ENCODE measurements at regions not wholly inside any gene's neighbourhood (a gene's known extent, or its start where the extent isn't known, plus 50 kb on each side); places are given as distances from the start of the nearest gene placed in this dataset.
"Not testable (repeated sequence)": the region's sequence is repeated elsewhere in the genome, so short reads cannot be mapped to it uniquely, and the experiment has no call there.

DNA sequence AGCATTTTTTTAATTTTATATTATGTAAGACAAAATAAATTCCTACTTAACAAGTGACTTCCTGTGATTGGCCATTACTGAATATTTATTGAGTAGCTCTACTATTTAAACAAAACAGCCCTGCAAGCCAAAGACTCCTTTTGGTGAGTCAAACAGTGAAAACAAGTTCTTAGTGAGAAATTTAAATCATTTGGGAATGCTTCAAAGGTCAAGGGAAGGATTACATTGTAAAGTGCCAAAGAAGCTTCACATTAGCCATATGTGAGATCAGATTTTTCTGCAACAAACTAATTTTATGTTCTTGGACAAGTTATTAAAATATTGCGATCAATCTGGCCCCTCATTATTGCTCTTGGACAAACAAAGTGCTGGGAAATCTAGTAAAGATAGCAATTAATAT is 795.4 kb upstream of the MGAT4C start:
- no peak for DNase-seq

DNA sequence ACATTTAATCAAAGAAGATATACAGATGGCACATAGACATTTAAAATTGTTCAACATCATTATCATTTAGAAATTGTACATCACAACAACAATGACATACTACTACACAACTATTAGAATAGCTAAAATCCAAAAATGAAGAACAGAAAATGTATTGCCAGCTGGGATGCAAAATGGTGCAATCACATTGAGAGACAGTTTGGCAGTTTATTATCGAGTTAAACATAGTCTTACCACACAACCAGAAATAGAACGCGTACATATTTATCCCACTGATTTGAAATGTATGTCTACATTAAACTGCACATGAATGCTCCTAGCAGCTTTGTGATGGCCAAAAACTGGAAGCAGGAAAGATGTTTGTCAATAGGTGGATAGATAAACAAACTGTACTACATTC is 791.5 kb upstream of the MGAT4C start:
- DNase-seq: no peak

DNA sequence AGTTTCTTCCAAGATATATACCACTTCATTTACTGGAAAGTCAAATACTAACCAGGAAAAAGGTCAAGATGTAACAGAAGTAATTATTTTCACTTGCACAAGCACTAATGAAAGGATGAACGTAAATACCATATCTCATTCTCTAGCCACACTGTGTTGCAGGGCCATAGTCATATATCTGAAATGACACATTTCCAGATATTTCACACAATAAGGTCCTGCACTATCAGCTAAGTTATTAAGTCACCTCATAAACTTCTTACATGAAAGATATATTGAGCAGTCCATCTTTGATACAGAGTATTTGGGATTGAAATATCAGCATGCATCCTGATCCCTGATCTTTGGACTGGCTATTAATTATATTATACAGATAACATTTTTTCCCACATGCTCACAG is 783.3 kb upstream of the MGAT4C start:
- DNase-seq: no peak

DNA sequence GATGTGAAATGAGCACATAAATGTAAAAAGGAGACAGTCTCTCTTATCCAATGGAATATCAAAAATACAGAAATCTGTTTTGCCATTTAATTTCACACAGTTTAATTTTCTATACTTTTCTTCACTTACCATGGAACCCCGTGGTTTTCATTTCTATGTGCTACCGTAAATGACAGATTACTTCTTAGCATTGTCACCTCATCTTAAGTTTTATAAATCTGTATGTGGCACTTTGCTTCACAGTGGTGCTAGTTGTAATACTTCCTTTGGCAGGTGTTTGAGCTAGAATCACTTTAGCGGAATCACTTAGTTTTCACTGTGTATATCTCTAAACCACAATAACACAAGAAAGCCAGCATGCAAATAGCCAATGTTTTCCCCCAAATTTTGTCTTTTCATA is 781.9 kb upstream of the MGAT4C start:
- no peak for DNase-seq

DNA sequence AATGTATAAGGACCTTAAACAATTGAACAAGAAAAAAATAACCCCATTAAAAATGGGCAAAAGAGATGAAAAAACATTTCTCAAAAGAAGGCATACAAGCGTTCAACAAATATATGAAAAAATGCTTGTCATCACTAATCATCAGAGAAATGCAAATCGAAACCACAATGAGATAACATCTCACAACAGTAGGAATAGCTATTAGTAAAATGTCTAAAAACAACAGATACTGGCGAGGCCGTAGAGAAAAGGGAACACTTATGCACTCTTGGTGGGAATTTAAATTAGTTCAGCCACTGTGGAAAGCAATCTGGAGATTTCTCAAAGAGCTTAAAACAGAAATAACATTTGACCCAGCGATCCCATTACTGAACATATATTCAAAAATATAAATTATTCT is 769.8 kb upstream of the MGAT4C start:
- no peak for DNase-seq

DNA sequence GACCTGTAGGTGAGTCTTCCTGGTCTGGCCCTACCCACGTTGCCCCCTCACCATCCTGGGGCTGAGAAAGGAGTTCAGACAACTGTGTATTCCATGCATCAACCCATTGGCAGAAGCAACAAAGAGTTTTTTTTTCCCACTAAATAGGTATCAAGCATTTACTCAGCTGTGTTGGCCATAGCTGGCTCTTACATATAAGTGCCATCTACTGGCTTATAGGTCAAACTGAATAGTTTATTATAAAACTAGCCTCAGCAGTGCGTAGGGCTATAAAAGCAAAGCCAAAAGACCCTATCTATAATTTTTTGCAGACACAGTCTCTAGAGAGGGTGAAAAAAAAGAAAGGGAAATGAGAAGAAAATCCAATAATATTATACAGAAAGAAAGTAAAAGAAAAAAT is 765.2 kb upstream of the MGAT4C start:
- no peak for DNase-seq

DNA sequence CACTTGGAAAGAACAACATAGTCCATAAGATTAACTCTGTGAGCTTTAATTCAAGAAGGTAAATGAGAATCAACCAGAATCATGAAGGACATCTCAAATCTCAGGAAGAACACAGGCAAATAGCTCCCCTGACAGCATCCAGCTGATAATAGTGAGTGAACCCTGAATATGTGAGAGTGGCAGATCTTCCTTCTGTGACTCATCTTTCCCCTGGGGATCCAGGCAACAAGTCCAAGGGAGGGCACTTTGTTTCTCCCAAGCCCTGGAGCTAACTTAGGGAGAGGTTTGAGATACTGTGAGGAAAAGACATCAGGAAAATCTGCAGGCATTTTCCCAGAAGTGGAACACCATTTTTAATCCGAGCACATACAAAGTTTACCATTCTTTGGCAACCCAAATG is 763.9 kb upstream of the MGAT4C start:
- DNase-seq: no peak

DNA sequence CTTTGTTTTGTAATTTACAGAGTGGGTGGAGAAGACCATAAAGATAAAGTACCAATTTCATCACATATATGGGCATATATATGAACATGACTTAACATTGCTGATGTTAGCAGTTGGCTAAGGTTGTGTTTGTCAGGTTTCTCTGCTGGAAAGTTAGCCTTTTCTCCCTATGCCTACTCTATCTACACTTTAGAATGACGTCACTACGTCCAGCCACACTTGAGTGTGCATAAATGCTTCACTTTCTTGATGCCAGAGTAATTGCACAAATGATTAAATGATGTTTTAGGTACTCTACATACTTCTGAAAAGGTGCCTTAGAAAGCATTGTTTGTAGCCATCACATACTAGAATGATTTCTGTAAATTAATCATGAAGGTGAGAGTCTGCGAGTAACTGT is 759.2 kb upstream of the MGAT4C start:
- no peak for DNase-seq

DNA sequence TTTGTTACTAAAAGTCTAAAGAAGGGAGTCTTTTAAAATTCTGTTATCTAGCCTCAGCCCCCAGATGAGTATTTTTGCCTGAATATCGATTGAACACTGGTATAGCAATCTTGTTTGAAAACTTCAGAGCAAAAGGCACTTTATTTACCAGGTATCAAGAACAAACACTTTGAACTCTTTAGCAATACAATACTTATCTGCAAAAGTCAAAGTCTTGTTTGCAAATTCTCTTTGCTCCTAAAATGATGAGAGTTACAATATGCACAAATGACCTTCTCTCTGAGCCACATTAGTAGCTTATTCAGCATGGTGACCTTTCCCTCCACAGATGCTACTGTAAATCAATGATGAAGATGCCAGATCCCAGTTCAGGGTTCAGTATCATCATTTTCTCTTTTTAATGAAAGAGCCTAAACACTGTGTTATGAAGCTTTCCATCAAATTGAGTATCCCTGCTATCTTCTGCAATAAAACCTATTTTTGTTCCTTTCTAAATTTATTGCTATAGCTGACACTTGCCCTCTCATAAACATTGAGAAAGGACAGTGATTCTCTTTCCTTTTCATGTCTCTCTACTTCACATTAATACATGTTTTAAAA is 752.7 kb upstream of the MGAT4C start:
- no peak for DNase-seq

DNA sequence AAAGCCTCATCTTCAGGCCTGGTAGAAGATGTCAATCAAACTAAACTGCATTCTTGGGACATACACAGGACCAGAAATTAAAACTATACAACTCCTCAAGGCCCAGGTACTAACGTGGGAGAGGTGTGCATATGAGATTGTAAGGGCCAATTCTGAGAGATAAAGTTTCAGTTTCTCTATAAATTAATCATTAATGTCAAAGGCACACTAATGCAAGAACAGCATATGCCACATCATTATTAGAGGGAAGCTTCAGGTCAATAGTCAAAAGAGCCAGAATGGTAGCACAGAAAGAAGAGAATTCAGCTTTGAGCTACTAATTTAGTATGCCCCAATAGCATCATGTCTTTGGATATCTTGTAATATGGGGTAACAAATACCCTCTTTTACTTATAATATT is 744.9 kb upstream of the MGAT4C start:
- no peak for DNase-seq

DNA sequence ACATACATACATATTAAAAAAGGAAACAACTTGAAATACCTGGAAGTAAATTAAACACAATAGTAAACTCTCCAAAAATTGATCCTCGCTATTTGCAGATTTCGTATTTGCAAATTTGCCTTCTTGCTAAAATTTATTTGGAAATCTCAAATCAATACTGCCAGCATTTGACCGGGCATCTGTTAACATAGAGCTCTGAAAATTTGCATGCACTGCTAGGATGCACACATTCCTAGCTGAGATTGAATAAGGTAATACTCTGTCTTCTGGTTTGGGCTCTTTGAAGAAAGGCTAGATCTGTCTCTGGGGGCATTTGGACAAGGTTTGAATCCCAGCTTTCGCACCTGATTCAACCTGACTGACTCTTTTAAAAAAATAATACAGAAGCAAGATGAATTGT is 729.1 kb upstream of the MGAT4C start:
- no peak for DNase-seq

DNA sequence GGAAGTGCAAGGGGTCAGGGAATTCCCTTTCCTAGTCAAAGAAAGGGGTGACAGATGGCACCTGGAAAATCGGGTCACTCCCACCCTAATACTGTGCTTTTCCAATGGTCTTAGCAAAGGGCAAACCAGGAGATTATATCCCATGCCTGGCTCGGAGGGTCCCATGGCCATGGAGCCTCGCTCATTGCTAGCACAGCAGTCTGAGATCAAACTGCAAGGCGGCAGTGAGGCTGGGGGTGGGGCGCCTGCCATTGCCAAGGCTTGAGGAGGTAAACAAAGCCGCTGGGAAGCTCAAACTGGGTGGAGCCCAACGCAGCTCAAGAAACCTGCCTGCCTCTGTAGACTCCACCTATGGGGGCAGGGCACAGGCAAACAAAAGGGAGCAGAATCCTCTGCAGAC is 714.4 kb upstream of the MGAT4C start:
- DNase-seq: not testable (repeated sequence)

DNA sequence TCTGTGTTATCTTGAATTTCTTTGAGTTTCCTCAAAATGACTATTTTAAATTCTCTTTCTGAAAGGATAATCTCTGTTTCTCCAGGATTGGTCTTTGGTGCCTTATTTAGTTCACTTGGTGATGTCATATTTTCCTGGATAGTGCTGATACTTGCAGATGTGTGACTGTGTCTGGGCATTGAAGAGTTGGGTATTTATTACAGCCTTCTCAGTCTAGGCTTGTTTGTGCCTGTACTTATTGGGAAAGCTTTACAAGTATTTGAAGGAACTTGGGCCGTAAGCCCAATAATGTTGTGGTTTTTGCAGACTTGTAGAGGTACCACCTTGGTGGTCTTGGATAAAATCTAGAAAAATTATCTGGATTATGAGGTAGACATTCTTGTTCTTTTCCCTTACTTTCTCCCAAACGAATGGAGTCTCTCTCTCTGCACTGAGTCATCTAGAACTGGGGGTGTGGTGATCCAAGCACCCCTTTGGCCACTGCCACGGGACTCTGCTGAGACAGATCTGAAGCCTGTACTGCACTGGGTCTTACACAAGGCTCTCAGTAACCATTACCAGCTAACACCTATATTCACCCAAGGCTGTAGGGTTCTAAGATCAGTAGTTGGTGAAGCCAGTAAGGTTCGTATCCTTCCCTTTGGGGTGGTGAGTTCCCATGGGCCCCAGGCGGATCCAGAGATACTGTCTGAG is 703.7 kb upstream of the MGAT4C start:
- no peak for DNase-seq

DNA sequence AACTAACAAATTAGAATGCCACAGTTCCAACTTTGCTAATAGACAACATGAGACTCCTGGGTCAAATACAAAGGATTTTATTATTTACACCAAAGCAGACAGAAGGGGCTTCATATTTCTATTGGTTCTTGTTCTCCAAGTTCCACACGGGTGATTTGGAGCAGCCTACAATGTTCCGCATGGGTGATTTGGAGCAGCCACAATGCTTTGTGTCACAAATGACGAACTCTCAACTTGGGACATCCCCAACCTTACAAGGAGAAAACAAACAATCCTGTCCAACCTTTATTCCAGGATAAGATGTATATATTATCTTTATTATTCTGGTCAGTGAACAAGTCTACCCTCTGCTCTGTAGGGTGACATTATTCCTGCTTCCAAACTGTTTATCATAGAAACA is 694.3 kb upstream of the MGAT4C start:
- no peak for DNase-seq

DNA sequence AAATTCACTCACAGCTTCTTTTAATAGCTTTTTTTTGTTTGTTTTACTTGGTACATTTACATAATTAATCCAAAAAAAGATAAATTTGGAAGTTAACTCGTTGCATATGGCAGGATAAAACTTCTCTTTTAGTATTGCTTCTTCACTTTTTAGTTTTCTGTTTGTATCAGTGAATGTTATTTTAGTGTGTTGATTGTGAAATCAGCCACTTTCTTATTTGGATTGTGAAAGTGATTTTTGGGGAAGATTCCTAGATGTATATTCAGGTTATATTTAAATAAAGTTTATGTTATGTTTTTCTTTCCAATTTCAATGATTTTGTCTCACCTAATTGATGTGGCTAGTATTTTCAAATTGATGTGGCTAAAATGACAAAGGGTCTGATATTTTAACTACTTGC is 693.9 kb upstream of the MGAT4C start:
- no peak for DNase-seq

DNA sequence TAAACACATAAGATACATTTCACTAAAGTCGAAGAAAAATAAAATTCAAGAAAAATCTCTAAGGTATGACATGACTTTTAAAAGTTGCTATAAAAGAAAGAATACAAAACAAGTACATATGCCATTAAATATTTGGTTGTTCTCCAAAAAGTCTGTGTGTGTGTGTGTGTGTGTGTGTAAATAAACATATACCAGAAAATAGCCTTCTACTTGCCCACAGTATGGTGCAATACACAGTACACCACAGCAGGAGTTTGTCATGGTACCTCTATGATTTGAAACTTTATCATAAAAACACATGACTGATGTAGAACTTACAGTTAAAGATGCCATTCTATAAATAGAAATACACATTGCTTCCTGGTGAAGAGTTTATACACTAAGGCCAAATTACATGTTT is 692.7 kb upstream of the MGAT4C start:
- no peak for DNase-seq

DNA sequence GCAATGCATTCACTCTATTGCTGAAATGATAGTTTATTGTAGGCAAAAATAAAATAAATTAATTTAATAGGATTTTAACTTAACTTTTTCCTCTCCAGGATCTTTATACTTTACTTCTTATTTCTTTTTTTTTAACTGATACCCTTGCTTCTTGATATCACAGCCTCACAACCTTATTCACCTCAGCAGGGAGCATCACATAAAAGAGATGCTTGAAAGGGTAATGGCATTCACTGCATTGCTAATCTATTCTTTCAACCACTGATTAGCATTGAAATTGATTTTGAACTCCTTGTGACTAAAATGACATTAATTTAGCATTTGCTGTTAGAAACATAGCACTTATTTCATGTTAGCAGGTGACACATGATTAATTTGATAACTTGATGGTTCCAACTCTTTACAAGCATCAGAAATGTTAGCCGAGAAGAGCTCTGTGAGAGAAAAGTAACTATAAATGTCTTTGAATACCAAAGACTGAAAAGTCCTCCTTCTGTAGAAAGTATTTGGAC is 689.5 kb upstream of the MGAT4C start:
- no peak for DNase-seq

DNA sequence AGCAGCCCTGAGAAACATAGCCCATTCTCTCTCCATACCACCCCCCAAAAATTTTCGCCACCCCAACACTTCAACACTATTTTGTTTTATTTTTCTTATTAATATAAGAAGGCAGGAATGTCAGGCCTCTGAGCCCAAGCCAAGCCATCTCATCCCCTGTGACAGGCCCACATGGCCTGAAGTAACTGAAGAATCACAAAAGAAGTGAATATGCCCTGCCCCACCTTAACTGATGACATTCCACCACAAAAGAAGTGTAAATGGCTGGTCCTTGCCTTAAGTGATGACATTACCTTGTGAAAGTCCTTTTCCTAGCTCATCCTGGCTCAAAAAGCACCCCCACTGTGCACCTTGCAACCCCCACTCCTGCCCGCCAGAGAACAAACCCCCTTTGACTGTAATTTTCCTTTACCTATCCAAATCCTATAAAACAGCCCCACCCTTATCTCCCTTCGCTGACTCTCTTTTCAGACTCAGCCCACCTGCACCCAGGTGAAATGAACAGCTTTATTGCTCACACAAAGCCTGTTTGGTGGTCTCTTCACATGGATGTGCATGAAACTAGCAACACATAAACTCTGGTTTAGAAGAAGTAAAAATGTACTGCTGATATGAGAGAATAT is 688.1 kb upstream of the MGAT4C start:
- not testable (repeated sequence) for DNase-seq

DNA sequence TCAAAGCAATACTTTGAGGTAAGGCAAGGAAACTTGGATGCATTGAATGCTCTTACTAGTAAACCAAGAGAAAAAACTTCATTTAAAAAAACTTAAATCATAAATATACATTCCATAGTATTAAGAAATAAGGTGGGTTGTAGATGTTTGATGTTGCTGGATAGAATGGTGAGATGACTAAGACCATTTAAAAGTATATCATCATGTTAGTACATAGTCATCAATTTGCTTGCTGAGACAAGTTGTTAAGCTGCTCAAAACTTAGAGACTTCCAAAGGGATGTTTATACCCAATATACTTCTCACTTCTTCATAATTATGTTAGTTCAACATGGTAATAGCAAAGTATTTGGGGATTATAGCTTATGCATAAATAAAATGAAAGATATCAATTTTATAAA is 675.5 kb upstream of the MGAT4C start:
- DNase-seq: no peak

DNA sequence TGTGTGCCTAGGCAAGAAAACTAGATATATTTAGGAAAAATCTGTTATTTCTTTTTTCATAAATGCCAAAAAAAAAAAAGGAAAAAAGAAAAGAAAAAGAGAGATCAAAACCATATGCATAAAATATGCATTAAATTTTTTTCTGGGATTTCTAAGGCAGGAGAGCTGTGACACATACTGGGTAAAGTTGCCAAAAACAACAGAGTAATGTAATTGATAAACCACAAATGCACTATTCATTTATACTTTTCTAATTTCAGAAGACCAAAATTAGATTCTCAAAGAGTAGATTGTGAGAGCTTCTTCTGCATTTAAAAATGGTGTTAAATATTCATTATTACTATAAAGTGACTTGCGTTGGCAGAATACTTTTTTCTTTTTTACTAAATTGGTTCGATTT is 673.8 kb upstream of the MGAT4C start:
- no peak for DNase-seq

DNA sequence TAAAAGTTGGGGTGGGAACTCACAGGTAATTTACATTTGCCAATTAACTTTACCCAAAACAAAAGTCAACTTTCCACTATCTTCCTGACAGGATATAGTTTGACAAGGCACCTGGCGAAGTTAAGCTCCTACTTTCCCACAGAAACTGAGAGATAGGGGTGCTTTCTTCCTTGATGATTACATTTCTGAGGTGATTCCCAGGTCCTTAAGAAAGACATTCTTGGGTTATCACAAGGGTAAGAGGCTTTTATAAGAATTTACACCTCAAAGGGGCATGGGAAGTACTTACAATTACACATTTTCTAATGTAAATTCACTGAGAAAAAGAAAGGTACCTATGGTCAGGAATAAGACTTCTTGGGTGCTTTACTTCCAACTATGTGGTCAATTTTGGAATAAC is 660.9 kb upstream of the MGAT4C start:
- DNase-seq: no peak

DNA sequence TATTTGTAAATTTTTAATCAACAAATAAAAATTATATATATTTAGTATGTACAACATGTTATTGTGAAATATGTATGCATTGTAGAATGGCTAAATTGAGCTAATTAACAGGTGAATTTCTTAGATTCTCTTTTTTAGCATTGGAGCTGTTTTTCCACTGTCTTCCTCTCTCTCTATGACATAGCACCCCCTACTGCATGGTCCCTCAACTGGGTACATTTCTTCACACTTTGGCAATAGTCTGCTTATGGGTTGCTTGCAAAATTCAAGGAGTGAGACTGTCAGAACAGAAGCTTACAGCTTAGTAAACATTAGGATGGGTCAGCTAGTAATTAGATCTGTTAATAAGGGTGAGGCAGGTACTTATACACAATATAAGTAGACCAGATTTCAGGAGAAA is 658.5 kb upstream of the MGAT4C start:
- DNase-seq: no peak

DNA sequence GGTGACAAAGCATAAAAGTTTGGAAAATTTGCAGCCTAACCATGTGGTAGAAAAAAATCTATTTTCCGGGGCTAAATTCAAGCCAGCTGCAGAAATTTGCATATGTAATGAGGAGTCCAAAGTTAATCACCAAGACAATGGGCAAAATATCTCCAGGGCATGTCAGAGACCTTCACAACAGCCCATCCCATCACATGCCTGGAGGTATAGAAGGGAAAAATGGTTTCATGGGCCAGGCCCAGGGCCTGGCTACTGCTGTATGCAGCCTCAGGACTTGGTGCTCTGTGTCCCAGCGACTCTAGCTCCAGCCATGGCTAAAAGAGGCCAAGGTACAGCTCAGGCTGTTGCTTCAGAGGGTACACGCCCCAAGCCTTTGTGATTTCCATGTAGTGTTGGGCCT is 655.8 kb upstream of the MGAT4C start:
- DNase-seq: no peak

DNA sequence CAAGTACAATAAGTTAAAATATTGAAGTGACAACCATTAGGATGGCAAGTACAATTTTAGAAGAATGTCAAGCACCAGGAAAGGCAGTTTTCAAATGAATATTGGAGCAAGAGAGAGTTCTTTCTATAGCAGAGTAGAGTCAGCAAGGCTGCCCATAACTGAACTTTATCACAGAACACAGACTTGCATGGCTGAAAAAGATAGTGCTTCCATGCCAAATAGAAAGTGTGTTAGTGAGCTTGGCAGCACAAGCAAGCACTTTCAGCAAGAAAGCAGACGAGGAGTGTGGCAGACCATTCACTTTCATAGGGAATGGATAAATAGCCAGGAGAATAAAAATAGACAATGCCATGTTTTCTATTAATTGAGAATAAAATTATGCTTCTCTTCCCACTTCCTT is 647.0 kb upstream of the MGAT4C start:
- DNase-seq: no peak

DNA sequence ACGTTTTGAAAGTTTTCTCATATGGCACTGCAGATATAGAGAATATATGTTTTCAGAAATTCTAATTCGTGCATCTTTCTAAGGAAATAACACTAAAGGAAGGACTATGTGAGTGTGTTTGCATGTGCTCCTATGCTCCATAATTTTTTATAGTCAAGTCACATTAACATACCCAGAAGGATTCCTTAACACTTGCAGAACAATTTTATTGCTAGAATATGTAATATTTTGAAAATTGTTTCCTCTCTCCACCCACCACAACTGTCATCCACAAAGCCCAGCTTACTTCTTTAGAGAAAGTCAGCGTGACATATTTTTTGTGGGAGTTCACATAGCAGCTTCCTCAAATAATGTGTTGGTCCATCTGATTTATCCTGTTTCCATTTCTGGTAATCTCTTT is 604.6 kb upstream of the MGAT4C start:
- DNase-seq: no peak
